HG03378 (cell line): ENCODE measurements at regions not wholly inside any gene's neighbourhood (a gene's known extent, or its start where the extent isn't known, plus 50 kb on each side); places are given as distances from the start of the nearest gene placed in this dataset.

ENCODE experiments used
- ATAC-seq: cut with Tn5 transposase; IDR thresholded peaks from one replicate; pipeline ENCODE4 v1.9.1; 2021; ENCODE audit warnings: mild to moderate bottlenecking, moderate library complexity; ENCODE audit not compliant: unreplicated experiment

DNA sequence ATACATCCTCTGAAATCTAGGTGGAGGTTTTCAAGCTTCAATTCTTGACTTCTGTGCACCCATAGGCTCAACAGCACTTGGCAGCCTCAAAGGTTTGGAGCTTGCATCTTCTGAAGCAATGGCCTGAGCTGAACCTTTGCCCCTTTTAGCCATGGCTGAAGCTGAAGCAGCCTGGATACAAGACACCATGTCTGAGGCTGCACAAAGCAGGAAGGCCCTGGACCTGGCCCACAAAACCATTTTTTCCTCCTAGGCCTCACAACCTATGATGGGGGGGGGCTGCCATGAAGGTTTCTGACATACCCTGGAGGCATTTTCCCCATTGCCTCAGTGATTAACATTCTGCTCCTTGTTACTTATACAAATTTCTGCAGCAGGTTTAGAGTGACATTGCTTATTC, 173.3 kb upstream of the PRMT6 start:
- ATAC-seq = no peak

DNA sequence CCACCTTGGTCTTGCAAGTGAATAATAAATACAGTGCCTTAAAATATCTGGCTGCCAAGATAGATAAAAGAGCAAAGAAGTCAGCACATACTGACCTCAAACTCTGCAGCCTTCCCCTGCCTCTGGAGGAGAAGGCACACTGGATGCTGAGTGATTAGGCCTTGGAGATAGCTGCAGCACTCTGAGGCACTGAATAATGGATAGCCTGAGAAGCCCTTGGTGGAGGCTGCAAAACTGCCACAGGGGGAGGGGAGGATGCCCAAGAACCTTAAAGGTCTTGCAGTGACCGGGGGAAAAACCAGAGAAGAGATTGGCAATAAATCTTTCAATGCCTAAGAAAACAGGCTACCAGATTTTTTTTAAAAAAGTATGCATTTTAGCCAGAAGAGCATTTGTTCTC, 167.4 kb upstream of the PRMT6 start:
- ATAC-seq = no peak

DNA sequence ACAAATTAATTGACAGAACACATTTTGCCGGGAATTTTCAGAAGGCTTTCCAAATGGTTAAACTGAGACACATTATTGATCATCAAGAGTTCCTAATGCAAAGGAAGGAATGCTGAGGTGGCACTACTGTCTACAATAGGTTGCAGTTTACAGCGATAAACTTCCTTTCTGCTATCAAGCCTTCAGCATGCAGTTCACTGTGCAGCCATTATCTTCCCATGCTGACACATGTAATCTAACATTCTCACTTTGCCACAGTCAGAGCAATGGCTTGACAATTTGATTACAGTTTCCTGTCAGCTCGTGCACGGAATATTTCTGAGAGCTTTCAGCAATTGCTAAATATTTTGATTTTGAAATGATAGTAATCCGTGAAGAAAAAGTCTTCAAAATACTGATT, 166.9 kb upstream of the PRMT6 start:
- ATAC-seq = no peak

DNA sequence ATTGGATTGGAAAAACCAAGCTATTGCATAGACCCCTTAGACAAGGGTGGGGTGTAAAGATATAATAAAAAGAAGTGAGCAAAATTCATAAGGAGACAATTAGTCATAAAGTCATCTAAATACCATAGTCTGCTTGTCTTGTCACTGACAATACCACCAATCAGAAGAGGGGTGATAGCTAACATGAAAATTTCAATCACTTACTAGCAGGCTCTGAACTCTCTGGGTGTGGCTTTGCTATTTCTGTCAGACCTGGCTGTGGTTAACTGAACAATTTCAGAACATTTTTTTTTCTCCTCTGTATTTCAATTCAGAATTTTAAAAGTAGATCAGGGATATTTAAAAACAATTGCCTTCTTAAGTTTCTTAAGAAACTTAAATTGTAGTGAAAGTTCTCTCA, 158.5 kb upstream of the PRMT6 start:
- ATAC-seq = no peak

DNA sequence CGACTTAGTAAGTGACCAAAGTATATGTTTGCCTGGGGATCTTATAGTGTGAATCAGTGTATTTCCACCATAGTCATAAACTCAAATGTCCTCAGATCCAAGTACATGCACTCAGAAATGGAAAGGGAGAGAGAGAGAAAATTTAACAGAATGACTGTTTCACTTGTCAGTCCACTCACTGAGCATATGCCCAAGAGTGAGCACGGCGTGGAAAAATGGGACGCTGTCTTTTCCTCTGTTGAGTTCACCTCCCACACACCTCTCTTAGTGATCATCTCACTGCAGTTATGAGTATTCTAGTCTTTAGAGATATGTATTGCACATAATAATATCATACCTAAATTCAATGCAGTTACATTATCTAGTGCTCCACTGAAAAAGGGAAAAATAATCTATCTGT, 156.8 kb upstream of the PRMT6 start:
- no peak for ATAC-seq

DNA sequence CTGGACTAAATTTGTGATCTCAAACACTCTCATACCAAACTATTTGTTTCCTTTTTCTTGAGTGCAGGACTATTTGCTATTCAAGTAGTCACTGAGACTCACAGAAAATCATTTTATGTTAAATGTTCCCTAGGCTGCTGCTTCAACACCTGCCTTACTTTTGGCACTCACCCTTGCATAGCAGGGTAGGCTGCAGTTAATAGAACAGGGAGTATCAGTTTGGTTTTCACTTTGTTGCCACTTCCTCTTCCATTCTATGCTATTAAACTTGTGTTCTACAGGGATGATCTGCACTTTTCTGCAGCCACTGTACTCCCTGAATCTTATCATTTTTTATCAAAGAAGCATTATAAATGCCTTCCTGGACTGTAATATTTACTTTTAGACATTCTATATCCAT, 148.7 kb upstream of the PRMT6 start:
- peak; percentile 100 for ATAC-seq

DNA sequence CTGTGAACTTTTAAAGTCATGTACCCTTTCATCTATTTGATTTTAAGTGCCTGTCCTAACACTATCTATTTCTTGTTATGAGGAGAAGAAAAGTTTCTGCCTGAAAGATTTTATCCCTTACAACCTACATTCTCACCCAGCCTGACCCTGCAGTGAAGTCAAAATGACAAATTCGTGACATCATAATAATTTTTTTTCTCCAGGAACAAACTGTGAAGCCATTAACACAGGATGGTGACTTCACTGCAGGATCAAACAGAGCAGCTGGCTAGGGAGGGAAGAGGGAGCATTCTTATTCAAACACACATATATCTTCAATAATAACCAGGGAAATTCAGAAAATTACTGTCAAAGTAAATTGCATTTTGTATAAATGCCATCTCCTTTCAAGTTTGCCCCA, 147.8 kb upstream of the PRMT6 start:
- ATAC-seq = no peak

DNA sequence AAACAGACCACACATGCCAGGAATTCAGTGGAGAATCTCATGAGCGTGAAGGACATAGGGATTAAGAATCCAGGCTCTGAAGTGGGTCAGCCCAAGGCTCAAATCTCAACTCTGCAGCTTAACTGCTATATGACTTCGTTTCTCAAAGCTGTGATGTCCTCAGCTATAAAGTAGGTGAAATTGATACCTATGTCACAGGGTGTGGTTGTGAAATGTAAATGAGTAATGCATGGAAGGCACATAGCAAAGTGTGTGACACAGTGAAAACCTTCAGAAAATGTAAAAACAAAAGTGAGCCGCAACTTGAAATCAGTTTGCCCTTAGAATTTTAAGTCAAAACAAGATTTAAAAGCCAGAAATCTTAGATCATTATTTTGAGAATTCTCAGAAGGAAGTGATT, 145.7 kb upstream of the PRMT6 start:
- ATAC-seq = no peak

DNA sequence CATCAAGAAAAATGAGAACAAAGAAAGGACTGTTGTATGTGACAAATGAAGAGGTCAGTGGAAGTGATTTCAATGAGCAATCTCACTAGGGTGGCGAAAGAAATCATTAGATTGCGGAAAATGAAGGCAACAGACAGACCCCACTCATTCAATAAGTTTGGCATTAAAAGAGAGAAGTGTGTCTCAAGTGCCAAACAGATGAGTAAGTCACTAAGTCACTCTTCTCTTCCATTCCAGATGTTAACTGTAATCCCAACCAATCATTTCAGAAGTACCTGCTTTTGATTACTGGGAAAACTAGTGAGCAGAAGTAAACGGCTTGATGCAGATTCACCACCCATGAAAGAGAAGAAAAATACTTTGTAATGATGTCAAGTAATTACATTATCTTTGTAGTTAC, 144.3 kb upstream of the PRMT6 start:
- ATAC-seq = no peak

DNA sequence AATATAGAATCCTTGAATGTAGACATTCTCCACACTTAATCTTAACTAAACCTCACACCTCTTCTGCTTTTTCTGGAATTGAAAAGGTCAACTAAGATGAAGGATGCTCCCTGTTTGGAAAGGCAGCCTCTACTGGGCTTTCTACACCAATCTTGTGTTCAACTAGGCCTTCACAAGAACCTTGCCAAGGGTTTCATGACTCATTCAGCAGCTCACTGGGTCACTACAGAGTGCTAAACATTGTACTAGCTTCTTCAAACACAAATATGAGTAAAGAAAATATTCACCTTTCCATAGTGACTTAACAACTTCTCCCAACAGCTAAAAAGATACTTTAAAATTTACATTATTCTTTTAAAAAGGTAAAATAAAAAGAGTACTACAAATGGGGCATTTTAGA, 135.3 kb upstream of the PRMT6 start:
- ATAC-seq = no peak

DNA sequence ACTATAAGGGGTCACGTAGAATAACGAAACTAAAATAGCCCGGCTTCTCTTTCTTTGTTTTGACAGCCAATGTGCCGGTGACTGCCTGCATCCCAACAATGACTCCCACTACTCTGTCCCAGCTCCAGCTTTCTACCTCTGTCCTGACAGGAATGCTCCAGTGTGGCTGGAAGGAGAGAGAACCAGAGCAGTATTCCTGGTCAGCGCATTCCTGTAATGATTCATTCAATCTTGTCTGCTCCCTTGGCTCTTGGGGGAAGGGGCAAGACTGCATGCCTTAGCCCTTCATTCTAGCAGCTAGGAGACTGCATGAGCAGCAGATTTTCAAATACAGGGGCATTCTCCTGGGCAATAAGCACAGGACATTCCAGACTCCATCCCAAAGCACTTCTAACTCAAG, 132.1 kb upstream of the PRMT6 start:
- no peak for ATAC-seq

DNA sequence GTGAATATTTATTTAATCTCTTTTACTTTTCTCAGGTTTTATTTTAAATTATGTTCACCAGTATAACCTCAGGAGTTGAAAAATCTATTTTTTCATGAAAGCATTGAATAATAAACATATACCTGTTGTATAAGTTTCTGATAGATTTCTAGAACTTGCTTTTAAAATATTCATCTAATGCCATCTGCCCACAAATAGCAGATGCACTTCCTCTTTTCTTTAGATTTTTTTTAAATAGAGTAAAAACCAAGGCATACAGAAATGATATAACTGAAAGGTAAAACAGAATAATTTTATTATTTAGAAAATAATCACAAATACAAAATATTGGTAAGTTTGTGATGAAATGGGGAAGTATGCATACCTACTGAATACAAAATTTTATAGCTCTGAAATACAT, 130.7 kb upstream of the PRMT6 start:
- no peak for ATAC-seq

DNA sequence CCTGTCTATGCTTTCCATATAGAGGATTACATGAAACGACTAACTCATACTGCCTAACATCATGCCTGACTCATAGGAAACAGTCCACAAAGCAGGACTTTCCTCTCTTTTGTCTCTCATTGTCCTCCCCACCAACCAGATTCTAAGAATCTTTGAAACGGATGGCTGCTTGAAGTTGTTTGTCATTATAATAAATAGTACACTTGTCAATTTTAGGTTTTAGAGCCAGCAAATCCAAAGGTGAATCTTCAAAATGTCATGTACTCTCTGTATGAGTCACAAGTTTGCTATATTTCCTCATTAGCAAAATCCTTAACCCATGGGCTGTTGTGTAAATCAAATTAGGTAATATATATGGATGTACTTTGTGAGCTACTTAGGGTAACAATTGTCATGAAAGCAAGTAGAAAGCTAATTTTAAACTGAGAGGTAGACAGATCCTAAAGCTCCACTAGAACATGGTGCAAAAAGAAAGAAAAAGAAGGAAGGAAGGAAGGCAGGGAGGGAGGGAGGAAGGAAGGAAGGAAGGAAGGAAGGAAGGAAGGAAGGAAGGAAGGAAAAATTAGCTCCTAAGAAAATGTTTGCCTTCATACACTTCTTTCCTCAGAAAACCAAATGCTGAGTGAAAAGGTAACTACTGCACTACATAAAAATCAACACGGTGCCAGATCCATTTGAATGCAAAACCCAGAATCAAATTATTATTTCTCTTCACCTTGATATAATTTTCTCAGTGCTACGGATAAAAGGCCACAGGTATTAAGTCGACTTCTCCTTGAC, 129.5 kb upstream of the PRMT6 start:
- no peak for ATAC-seq

DNA sequence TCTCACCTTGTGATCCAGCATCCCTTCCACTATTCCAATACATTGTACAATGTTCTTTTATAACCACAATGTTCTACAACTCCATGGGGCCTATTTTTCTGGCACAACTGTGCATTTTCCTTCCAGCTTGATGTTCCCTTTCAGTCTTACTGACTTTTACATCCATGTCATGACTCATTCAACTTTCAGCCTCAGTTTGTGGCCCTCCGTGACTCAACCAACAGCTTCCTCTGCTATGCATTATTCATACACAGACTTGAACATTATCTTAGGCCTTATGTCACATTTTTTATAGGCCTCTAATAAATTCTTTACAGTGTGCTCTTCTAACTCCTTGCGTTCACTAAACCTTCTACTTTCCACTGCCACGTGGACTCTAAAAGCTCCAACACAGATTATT, 119.4 kb upstream of the PRMT6 start:
- ATAC-seq = no peak

DNA sequence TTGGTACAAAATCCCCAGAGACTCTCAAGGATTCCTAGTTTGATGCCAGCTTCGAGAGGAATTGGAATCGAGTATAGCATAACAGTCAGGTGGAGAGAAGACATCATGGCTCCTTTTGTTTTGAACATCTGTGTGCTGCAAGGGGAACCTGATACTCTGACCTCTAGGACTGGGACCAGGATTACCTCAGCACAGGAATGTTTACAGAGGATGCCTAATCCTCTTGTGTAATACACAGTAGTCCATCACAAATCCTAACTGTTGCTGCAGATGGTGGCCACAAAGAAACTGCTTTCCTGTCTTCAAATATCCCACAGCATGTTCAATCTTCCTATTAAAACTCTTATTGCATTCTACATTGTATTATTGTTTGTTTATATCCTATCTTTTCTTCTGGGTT, 111.8 kb upstream of the PRMT6 start:
- ATAC-seq = no peak

DNA sequence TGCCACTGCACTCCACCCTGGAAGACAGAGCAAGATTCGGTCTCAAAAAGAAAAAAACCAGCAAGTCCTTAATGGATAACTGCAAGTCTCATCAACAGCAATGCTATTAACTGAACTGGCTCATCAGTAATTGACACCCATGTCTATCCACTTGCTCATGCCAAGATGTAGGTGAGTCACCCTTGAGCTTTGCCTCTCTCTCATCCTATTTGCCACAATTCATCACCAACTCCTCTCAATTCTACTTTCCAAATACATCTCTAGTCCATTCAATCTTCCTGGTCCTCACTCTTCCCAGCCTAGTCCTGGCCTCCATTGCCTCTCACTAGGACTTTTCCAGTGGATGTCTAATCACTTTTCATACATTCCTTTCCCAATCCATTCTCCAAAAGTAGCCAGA, 103.7 kb upstream of the PRMT6 start:
- no peak for ATAC-seq

DNA sequence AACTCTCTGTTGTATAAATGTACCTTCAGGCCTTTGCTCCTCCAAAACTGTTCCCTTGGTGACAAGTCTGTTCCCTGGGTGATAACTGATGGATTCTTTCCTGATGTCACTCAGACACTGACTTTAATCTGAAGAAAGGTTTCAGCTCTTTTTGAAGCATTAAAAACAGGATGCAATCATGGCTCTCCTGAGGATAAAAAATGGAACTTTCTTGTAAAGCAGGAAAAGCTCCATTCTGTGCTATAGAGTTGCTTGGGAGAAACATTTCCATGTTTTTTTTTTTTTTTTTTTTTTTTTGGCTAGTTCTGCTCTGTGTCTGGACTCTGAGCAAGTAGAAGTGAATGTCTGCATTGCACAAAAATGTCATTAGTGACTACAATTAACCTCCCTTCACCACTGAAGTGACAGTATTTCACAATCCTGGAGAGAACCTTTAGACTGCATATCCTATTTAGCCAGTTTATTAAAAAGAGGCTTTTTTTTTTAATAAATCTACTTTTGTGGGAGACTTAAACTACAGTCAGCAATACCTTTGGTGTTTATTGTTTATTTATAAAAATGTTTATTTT, 101.7 kb upstream of the PRMT6 start:
- no peak for ATAC-seq

DNA sequence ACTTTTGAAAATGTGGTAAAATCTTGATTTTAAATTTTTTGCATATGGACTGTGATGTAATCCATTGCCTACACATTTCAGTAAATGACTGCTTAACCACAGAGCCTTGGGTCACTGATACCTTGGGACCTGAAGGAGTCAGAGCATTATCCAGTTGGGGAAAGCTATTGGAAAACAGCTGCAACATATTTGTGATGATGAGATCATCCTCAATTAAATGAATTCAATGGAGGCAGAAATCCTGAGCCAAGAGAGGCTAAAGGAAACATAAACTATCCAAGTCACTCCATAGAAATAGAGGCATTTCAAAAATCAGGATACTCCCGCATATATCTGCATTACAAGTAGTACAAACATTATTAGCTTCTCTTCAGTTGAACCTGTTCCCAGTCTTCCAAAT, 99.8 kb upstream of the PRMT6 start:
- no peak for ATAC-seq

DNA sequence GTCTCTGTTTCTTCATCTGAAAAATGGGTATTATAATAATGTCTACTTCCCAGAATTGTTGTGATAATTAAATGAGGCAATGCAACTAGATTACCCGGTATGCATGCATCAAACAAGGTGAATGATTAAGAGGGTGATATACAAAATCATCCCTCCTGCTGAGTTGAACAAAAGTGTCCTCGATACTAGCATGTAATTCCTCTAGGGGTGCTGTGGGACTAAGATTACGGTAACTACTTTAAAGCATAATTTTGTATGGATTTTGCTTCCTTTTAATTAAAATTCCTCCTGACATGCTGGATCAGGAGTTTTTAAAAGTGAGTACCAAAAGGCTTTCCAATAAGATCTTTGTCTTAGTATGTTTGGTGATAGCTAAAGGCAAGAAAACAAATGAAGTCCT, 98.7 kb upstream of the PRMT6 start:
- ATAC-seq = no peak

DNA sequence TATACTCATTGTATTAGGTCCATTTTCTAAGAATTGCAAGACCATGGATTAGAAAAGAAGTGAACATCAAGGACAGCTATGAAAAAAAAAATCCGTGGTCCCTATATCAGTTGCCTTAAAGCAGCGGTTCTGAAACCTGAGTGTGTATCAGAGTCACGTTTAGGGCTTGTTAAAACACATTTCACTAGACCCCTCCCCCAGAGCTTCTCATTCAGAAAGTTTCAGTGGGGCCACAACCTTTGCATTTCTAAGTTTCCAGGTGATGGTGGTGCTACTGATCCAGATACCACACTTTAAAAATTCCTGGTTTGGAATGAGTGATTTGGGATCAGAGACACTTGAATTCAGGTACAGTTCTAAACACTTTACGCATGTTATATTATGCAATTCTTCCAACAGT, 96.1 kb upstream of the PRMT6 start:
- ATAC-seq = no peak

DNA sequence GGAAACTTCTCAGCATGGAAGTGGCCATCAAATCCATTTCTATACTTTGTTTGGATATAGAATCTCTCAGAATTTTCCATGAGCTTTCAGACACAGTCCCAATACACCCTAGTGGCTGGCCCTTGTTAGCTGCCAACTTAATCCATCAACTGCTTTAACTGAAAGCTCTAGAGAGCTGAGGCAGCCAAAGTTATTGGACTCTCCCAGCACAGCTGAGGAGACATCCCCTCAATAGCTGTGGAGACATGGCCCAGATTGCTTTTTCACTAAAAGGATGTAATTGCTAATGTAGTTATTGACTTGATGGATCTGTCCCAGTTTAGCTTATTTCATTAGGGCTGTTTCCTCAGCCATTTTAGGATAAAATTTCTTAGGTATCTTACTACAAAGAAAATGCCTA, 94.8 kb upstream of the PRMT6 start:
- no peak for ATAC-seq

DNA sequence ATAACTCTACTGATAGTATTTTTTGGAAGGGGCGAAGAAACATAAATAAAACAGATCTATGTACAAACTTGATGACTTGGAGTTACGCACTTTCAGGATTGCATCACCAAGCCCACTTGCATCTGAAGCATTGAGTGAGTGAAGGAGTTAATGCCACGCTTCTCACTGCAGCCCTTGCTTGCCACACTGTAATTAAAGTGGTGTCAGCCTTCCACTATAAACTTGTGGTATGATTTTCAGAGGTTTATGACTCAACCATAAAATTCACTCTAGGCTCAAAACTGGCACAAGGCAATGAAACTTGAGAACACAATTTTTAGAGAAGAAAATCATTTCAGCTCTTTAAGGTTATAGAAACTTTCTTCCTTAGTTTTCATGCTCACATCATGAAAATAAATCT, 93.9 kb upstream of the PRMT6 start:
- ATAC-seq = no peak

DNA sequence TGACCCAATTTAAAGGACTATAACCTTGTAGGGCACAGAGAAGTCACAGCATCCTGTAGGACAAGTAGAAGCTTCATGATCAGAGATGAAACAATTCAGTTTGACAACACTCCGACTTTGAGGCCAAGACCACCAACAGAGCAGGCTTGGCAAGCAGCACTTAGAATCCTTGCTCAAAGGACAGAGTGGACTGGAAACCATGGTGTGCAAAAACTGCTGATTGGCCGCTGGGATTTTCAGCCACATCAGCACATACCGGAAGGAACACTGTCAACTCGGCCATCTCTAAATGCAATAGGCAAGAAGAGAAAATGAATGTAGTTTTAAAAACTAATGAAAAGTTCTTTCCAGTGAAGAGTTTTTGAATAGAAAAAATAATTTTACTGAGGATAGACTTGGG, 92.0 kb upstream of the PRMT6 start:
- no peak for ATAC-seq
